H1 (cell line): ENCODE measurements at regions not wholly inside any gene's neighbourhood (a gene's known extent, or its start where the extent isn't known, plus 50 kb on each side); places are given as distances from the start of the nearest gene placed in this dataset.

Experiments used
- NRF1 ChIP-seq: IDR thresholded peaks from 2 replicates; pipeline ENCODE4 v1.6.1; 2011; ENCODE audit warnings: mild to moderate bottlenecking, low read depth, low read length, improper control_type of control experiment
- POU5F1 ChIP-seq: IDR thresholded peaks from 2 replicates; pipeline ENCODE4 v1.6.1; 2011; ENCODE audit warnings: low read depth, mild to moderate bottlenecking, low read length, moderate library complexity
- RNF2 ChIP-seq: fragments of 200-900, 300-1000 bp; sonication (generic); IDR thresholded peaks from 2 replicates; pipeline ENCODE4 v1.7.1; 2016; ENCODE audit warnings: borderline replicate concordance, low read depth, mild to moderate bottlenecking, antibody characterized with exemption, low read length; ENCODE audit not compliant: poor library complexity, severe bottlenecking; ENCODE audit errors: missing control alignments
- SP4 ChIP-seq: IDR thresholded peaks from 2 replicates; pipeline ENCODE4 v1.6.1; 2012; ENCODE audit warnings: low read length, inconsistent platforms

- TF ChIP-seq RNF2 (no peak), NRF1 (no peak), SP4 (no peak), POU5F1 (no peak)
- TF ChIP-seq, all 59 proteins: peak for 0
Observed at GRCh38 chrX:122092978-122093377, 1045.6 kb downstream of the GLUD2 start (continued).
